Jurkat, Clone E6-1 (cell line): ENCODE measurements at regions not wholly inside any gene's neighbourhood (a gene's known extent, or its start where the extent isn't known, plus 50 kb on each side); places are given as distances from the start of the nearest gene placed in this dataset.

ENCODE experiments used
- DNase-seq: peaks from one replicate; pipeline ENCODE4 v3.0.0-alpha.2; 2011; ENCODE audit warnings: low read depth, low spot score
- H3K4me3 ChIP-seq: 2 replicates; pipeline ENCODE4 v1.5.1; 2011; ENCODE audit warnings: mild to moderate bottlenecking, low read length, control low read depth, moderate library complexity

DNA sequence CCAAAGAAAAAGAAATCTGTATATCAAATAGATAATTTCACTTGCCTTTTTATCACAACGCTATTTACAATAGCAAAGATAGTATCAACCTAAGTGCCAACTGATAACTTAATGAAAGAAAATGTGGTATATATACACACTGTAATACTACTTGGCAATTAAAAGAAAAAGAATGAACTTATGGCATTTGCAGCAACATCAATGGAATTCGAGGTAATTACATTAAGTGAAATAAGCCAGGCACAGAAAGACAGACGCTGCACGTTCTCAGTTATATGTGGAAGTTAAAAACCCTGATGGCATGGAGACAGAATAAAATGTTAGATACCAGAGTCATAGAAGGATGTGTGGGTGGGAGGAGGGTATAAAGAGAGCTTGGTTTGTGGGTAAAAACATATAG, 1260.5 kb upstream of the PCDH9 start:
- DNase-seq = no peak
- H3K4me3 ChIP-seq = no peak overlapping the region

DNA sequence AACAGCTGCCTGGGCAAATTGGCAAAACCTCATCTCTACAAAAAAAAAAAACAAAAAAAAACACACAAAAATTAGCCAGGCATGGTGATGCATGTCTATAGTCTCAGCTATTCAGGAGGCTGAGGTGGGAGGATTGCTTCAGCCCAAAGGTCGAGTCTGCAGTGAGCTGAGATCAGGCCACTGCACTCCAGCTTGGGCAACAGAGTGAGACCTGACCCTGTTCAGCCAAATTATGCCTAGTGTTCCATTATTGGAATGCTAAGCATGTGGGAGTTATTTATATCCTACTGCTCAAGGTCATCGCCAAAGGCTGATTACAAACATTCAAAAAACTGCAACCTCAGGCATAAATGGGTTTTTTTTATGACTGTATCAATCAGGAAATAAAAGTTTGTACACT, 1251.0 kb upstream of the PCDH9 start:
- DNase-seq = no peak
- no peak overlapping the region for H3K4me3 ChIP-seq

DNA sequence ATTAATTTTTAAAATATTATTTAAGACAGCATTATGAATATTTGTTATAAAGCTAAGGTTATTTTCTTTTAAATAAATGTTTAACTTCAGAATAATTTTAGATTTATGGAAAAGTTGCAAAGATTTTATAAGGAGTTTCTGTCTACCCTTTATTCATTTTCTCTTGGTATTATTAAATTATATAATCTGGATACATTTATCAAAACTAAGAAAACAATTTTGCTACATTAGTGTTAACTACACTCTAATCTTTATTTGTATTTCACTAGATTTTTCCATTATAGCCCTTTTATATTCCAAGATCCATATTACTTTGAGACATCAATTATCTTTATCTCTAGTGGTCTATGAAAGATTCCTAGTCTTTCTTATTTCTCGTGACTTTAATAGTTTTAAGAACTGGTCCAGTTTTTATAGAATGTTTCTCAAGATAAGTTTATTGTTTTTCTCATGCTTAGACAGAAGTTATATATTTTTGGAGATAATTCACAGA, 1243.7 kb upstream of the PCDH9 start:
- no peak for DNase-seq
- no peak overlapping the region for H3K4me3 ChIP-seq

DNA sequence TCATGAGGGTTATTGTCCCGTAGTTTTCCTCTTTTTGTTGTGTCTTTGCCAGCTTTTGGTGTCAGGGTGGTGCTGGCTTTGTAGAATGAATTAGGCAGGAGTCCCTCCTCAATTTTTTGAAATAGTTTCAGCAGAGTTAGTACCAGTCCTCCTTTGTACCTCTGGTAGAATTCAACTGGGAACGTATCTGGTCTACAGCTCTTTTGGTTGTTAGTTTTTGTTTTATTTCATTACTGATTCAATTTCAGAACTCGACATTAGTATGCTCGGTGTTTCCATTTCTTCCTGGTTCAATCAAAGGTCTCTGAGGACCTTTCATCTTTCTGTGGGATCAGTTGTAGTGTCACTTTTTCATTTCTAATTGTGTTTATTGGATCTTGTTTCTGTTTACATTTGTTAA, 1237.0 kb upstream of the PCDH9 start:
- DNase-seq = no peak
- H3K4me3 ChIP-seq = no peak overlapping the region

DNA sequence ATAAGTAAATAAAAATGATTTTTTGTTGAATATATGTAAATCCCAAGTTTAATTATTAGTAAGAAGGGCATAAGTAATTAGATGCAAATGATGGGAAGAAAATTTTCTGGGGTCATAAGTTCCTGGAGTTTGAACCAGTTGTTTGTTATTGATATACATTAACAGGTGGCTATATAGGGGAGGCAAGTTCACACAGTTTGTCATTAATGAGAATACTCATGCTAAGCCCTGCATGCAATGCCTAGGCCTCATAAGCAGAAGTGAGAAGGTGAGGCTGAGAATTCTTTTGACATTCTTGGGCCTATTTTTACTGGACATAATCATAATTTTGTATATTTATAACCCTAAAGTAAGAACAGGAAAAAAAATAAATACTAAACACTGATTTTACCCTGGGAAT, 1210.7 kb upstream of the PCDH9 start:
- H3K4me3 ChIP-seq = no peak overlapping the region
- no peak for DNase-seq

DNA sequence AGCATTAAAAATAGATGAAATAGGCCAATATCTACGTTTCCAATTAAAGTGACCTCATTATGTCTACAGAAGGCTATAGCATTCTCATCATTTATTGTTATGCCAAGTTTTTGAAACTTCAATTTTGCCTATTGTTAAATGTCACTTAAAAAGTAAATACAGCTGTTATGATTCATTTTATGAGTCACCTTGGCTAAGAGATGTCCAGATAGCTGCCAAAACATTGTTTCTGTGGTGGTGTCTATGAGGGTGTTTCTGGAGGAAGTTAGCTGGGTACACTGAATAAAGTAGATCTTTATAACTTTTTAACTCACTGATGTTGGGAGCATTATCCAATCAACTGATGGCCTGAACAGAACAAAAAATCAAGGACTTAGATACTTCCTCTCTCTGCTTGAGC, 1209.7 kb upstream of the PCDH9 start:
- H3K4me3 ChIP-seq = no peak overlapping the region
- DNase-seq = no peak

DNA sequence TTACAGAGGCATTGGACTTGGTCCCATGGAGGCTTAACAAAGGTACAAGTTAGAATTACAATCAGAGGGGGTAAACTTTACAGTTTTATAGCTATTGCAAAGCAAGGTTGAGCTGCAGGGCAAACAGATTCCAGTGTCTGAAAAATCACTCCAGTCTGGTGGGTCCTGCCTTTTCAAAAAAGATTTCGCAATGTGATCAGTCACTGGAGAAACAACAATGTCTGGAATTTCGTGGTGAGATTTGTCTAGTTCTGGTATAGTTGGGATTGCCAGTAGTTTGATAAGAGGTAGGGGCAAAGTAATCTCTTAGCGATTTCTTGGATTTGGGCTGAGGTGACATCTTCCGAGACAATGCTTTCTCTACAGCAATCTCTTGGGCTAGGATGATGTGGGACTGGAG, 1198.2 kb upstream of the PCDH9 start:
- no peak overlapping the region for H3K4me3 ChIP-seq
- no peak for DNase-seq

DNA sequence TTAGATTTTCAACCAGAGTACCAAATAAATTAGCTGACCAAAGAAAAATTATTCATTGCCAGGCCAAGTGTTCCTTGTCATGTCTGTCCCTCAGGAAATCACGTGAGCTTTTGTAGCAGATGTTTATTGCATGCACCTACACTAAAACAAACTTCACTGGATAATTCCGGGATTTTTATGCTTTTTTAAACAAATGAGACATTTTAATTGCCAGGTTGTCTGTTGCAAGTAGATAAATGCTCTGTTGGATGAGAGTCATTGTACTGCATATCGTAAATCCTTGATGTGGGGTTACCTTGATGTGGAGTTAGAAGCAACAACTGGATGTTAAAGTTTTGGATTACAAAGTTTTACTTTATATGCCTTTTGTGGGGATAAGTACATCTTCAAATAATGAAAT, 1187.7 kb upstream of the PCDH9 start:
- DNase-seq = no peak
- no peak overlapping the region for H3K4me3 ChIP-seq

DNA sequence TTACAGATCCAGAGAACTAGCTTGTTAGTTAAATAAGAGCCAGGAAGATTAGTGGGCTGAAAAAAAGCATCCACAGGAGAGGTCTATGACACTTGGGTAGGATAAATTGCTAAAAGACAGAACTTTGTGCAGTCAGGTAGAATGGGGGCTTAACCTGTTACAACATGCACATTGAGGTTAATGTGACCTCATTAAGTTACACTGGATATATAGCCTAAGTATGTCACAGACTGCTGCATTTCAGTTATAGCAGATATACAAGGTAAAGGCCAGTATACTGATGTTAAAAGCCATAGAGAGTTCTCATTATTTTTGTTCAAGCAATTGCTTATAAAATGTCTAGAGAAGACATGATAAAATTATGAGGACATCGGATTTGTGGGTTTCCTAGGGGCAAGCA, 1179.9 kb upstream of the PCDH9 start:
- no peak overlapping the region for H3K4me3 ChIP-seq
- no peak for DNase-seq

DNA sequence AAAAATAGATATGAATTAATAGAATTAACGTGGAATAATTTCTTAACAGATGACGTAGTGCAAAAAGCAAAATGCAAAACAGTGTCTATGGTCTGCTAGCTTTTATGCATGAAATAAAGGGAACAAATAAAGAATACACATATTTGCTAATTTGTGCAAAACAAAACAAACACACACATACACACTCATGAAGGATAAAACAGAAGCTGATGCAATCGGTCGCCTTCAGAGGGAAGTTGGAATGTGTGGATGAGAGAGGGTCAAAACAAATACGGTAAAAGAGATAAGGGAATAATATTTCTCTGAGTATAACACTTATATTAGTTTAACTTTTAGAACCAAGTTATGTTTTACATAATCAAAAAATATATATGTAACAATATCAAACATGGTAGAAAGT, 1160.9 kb upstream of the PCDH9 start:
- no peak for DNase-seq
- no peak overlapping the region for H3K4me3 ChIP-seq

DNA sequence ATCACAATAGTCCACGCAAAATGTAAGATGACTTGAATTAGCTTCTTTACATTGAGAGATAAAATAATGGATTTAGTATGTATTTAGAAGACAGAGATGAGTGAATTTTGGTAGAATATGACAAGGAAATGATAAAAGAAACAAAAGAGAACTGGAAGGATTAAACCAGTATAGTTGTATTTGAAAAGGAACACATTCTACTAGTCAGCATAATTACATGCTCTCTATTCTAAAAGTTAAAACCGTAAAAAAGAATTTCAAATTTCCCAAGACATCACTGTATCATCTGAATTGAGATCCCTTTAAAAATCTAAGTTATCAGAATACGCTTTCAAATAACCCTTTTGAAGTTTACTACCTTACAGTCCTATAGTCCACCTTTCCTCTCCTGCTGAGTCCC, 1156.7 kb upstream of the PCDH9 start:
- H3K4me3 ChIP-seq = no peak overlapping the region
- no peak for DNase-seq

DNA sequence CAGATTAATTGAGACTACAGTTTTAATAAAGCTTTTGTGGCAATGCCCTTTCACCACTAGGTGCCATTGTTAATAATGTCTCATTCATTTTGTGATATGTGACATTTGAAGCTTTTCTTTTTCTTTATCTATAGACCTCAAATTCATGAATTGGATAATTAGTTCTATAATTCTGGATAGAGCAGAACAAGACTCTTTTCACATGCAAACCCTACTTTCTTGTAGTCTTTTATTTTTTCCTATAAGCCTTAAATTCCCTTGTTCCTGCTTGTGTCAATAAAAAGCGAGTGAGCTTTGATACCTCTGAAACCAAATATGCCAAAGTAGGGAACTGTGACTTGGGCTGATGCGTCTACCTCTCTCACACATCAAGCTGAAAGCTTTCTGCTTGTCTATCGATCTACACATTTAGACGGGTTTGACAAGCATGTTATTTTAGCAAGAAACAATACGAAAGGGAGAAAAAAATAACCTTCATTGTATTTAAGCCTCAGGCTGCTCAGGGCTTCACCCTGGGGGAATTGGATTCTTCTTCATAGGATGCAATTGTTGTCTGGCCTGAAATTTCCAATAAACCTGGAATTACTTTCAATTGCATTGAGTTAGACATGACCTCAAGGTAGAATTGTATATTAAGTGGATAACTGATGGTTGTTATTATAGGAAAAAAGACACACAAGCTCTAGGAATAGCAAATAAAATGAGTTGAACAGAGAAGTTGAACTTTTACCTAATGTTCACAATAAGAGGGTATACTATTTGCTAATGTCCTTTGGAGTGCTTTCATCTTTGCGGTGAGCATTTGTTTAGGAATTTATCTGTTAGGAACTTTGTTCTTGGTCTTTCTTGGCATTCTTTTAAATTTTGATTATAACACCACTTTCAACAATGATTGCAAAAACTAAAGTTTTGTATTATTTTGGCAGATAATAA, 1150.2 kb upstream of the PCDH9 start:
- no peak overlapping the region for H3K4me3 ChIP-seq
- DNase-seq = no peak

DNA sequence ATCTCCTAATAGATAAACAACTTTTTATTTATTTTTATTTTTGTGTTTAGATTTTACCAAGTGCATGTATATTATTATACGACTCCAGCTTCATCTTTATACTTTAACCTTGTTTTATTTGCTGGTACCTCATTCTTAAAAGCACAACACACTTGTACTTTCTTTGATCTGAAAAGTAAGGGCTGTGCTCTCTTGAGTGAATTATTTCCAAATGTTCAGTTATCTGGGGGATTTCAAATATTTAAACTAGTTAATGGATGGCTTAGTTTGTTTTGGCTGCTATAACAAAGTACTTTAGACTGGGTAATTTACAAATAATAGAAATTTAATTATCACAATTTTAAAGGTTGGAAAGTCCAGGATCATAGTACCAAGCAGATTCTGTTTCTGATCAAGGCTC, 1148.2 kb upstream of the PCDH9 start:
- no peak overlapping the region for H3K4me3 ChIP-seq
- no peak for DNase-seq

DNA sequence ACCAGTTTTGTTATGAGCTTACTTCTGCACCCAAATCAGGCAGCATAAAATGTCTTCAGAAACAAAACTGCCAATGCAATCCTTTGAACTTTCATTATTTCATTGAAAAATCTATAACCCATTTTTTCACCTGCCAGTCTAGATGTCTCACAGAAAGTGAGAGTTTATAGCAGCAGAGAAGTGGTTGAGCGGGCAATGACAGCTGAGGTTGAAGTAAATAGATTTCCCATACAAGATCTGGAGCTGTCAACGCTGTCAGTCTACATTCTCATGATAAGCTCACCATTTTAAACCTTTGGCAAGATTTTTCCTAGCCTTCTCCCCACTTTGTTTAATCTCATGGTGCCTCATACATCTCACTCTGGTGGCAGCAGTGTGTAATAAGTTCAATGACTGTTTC, 1144.9 kb upstream of the PCDH9 start:
- H3K4me3 ChIP-seq = no peak overlapping the region
- no peak for DNase-seq

DNA sequence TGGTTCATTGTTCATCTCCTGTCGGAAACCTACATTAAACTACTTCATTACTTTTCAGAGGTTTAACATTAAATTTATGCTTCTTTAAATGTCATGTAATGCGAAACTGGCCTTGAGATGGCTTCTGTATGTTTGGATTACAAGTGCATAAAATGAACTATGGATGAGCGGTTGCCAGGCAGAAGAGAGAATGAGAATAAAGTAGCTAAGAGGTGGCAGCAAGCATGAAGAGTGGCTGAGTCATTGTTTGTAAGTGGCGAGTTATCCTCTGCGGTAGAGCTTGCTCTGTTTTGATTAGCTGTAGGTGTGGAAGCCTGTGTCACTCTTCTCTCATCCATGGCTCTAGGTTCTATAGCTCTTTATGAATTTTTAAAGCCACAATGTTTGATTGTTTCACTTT, 1139.6 kb upstream of the PCDH9 start:
- no peak overlapping the region for H3K4me3 ChIP-seq
- DNase-seq = no peak

DNA sequence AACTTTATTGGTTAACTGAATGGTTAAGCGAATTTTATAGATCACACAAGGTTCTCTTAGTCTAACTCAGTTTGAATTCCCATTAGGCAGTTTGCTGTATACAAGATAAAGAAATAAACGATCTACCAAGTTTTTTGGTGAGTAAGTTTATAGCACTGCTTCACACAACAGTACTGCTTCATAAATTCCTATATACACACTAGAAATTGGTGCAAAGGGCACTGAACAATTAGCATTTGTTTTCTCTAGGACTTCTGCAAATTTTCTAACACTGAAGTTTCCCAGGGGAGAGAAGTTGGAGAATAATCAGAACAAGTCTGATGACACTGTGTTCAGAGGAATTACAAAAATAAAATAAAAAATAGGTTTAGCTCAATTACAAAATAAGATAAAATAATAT, 1138.8 kb upstream of the PCDH9 start:
- no peak for DNase-seq
- H3K4me3 ChIP-seq = no peak overlapping the region

DNA sequence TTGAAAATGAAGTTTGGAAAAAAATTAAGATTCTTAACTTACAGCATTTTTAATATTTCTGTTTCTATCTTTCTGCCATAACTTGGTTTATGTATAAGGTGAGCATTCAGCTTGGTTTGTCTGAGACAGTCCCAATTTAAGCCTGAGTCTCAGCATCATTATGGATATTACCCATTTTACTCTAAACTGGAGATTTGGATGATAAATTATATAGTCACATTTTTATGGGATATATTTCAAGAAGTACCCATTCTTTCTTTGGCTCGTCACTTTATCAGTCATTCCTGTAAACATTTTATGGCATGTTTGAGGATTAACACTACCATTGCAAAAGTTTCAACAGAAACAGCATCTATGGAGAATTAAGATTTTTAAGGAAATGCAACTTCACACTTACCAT, 1129.0 kb upstream of the PCDH9 start:
- H3K4me3 ChIP-seq = no peak overlapping the region
- no peak for DNase-seq

DNA sequence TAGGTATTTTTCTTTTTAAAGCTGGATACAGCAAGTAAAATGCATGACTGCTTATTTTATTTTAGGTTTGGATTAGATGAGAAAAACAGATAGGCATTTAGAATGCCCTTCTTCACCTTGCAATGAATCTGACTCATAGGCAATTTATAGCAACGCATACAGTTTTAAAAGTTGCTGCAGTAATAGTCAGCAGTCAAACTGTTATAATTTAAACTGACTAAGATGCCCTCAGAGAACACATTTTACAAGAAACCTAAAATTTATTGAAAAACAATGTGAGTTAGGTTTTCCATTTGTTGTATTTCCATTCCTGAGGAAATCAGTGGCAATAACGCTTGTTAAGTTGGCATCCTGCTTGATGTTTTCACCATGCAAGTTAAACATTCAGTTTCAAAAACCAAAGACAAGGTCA, 1128.2 kb upstream of the PCDH9 start:
- H3K4me3 ChIP-seq = no peak overlapping the region

DNA sequence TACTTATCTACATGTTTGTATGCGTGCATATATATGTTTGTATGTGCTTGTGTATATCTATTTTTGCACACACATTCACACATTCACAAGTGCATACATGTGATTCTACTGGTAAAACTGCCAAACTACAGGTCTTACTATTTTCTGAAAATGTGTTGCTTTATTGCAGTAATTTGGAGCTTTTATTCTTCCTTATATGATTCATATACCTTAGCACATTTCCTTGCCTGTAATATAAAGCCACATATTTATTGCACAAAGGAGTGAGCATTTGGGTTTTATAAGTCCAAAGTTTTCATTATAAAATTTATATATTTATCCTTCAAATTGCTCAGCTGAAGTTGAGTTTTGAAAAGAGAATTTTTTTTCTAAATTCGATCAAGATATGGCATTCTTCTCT, 1120.4 kb upstream of the PCDH9 start:
- no peak overlapping the region for H3K4me3 ChIP-seq
- DNase-seq = no peak

More for the DNA sequence above, 1128.2 kb upstream of the PCDH9 start:
- DNase-seq = no peak

DNA sequence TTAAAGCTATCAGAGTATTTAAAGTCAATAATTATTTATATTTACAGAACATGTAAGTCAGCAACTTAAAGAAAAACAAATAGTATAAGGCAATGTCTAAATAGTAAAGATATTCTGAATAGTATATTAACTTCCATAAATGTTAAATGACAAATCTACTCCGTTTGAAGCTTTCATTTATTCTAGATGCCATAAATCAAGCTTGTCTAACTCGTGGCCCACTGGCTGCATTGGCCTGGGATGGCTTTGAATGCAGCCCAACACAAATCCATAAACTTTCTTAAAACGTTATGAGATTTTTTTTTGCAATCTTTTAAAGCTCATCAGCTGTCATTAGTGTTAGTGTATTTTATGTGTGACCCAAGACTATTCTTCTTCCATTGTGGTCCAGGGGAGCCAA, 1117.1 kb upstream of the PCDH9 start:
- H3K4me3 ChIP-seq = no peak overlapping the region
- DNase-seq = no peak

DNA sequence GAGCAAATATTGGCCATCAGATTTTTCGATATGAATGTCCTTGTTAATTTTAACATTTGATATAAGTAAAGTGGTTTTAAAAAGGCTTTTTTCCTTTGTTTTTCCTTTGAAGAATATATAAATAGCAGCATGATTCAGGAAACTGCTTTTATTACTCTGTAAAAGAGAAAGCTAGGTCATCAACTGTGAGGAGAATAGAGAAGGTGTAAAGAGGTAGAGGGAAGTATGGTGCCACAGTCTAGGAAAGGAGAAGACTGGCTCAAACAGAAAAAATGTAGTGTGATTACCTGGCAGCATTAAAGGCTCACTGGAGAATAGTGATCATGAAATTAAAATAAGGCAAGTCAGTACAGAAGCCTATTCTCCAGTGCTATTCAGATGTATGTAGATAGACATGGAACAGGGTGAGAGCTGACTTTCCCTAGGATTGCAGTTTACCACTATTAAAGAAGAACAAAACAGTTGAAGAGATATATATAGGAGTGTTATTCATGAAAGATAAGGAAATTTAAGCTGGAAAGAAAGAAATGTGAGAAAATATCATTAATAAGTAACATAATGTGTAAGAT, 1115.9 kb upstream of the PCDH9 start:
- no peak for DNase-seq
- H3K4me3 ChIP-seq = no peak overlapping the region
